ENCODE measurements at regions not wholly inside any gene's neighbourhood (a gene's known extent, or its start where the extent isn't known, plus 50 kb on each side); places are given as distances from the start of the nearest gene placed in this dataset.

GRCh38 chr12:60078026-60078425, 482.2 kb downstream of the SLC16A7 start:
- no peaks in the 10 kb centered on the region for H3K9me2 ChIP-seq (replicated peaks; ENCODE audit: insufficient read depth, low read length)
- no peak overlapping the region for H3K4me3 ChIP-seq (ENCODE audit: insufficient read depth, low read length, poor library complexity, severe bottlenecking)
- no peaks in the 10 kb centered on the region for H3K36me3 ChIP-seq (ENCODE audit: low read length)
- H3K27me3 ChIP-seq (ENCODE audit: low read length) = no peaks in the 10 kb centered on the region
- no peak overlapping the region for H3K27ac ChIP-seq (ENCODE audit: low read depth, low read length)
- no peak overlapping the region for H2AFZ ChIP-seq (ENCODE audit: low read depth, low read length, severe bottlenecking)
- H4K20me1 ChIP-seq (ENCODE audit: low read depth, low read length) = no peaks in the 10 kb centered on the region
- no peak overlapping the region for H3K9ac ChIP-seq (ENCODE audit: low read length)
- H3K9me3 ChIP-seq (ENCODE audit: insufficient read depth, low read length) = no peaks in the 10 kb centered on the region
- no peak overlapping the region for H3K4me2 ChIP-seq (ENCODE audit: low read depth, low read length, poor library complexity, severe bottlenecking)
- no peaks in the 10 kb centered on the region for H3F3A ChIP-seq (ENCODE audit: insufficient read depth)
- TF ChIP-seq CTCF (IDR thresholded peaks at IDR 0.05; ENCODE audit: insufficient read depth, low read length, poor library complexity, severe bottlenecking) = no peak
- TF ChIP-seq EZH2phosphoT487 (conservative IDR thresholded peaks at IDR 0.05; ENCODE audit: low read length) = no peak
- H3K79me2 ChIP-seq (ENCODE audit: insufficient read depth, low read length) = no peaks in the 10 kb centered on the region

GRCh38 chr12:60093428-60093827, 497.6 kb downstream of the SLC16A7 start:
- Histone ChIP-seq H3K4me3 (ENCODE audit: insufficient read depth, low read length, poor library complexity, severe bottlenecking) (no peak overlapping the region), H4K20me1 (ENCODE audit: low read depth, low read length) (no peaks in the 10 kb centered on the region), H3K9me2 (replicated peaks; ENCODE audit: insufficient read depth, low read length) (peaks cover 5% of the 10 kb centered on the region; the same call in 1 of the 2 replicates), H3K4me2 (ENCODE audit: low read depth, low read length, poor library complexity, severe bottlenecking) (no peak overlapping the region), H3K27me3 (ENCODE audit: low read length) (no peaks in the 10 kb centered on the region), H3K27ac (ENCODE audit: low read depth, low read length) (no peak overlapping the region), H3F3A (ENCODE audit: insufficient read depth) (no peaks in the 10 kb centered on the region), H3K36me3 (ENCODE audit: low read length) (no peaks in the 10 kb centered on the region), H2AFZ (ENCODE audit: low read depth, low read length, severe bottlenecking) (no peak overlapping the region), H3K9ac (ENCODE audit: low read length) (no peak overlapping the region), H3K9me3 (ENCODE audit: insufficient read depth, low read length) (no peaks in the 10 kb centered on the region), H3K79me2 (ENCODE audit: insufficient read depth, low read length) (no peaks in the 10 kb centered on the region)
- TF ChIP-seq CTCF (IDR thresholded peaks at IDR 0.05; ENCODE audit: insufficient read depth, low read length, poor library complexity, severe bottlenecking) = no peak
- TF ChIP-seq EZH2phosphoT487 (conservative IDR thresholded peaks at IDR 0.05; ENCODE audit: low read length) = no peak

GRCh38 chr12:60094436-60094835, 498.6 kb downstream of the SLC16A7 start:
- peaks cover 5% of the 10 kb centered on the region; the same call in 1 of the 2 replicates for H3K9me2 ChIP-seq (replicated peaks; ENCODE audit: insufficient read depth, low read length)
- TF ChIP-seq CTCF (IDR thresholded peaks at IDR 0.05; ENCODE audit: insufficient read depth, low read length, poor library complexity, severe bottlenecking) = no peak
- TF ChIP-seq EZH2phosphoT487 (conservative IDR thresholded peaks at IDR 0.05; ENCODE audit: low read length) = no peak
- H3K36me3 ChIP-seq (ENCODE audit: low read length) = no peaks in the 10 kb centered on the region
- H3K27me3 ChIP-seq (ENCODE audit: low read length) = no peaks in the 10 kb centered on the region
- H4K20me1 ChIP-seq (ENCODE audit: low read depth, low read length) = no peaks in the 10 kb centered on the region
- no peak overlapping the region for H3K4me3 ChIP-seq (ENCODE audit: insufficient read depth, low read length, poor library complexity, severe bottlenecking)
- H3K4me2 ChIP-seq (ENCODE audit: low read depth, low read length, poor library complexity, severe bottlenecking) = no peak overlapping the region
- no peak overlapping the region for H3K27ac ChIP-seq (ENCODE audit: low read depth, low read length)
- no peak overlapping the region for H3K9ac ChIP-seq (ENCODE audit: low read length)
- H3K79me2 ChIP-seq (ENCODE audit: insufficient read depth, low read length) = no peaks in the 10 kb centered on the region
- no peaks in the 10 kb centered on the region for H3F3A ChIP-seq (ENCODE audit: insufficient read depth)
- H2AFZ ChIP-seq (ENCODE audit: low read depth, low read length, severe bottlenecking) = no peak overlapping the region
- no peaks in the 10 kb centered on the region for H3K9me3 ChIP-seq (ENCODE audit: insufficient read depth, low read length)
